Activated naive CD4-positive, alpha-beta T cell treated with anti-CD3 and anti-CD28 coated beads, Interleukin-2, amount 50 U/mL, for 72 hours (primary cell): ENCODE measurements at regions not wholly inside any gene's neighbourhood (a gene's known extent, or its start where the extent isn't known, plus 50 kb on each side); places are given as distances from the start of the nearest gene placed in this dataset.
A peak's percentile ranks its signal among the peaks of the same experiment; 100 is the strongest.
"Not testable (repeated sequence)": the region's sequence is repeated elsewhere in the genome, so short reads cannot be mapped to it uniquely, and the experiment has no call there.

Experiments
- ATAC-seq, 2 donors: fragments of 150-1000 bp; cut with Tn5 transposase; 2 replicates each; pipeline ENCODE4 v1.10.0; 2021; ENCODE audit warnings: mild to moderate bottlenecking in 2 of 2, moderate library complexity in 2 of 2
- DNase-seq, 2 donors: peaks; one replicate each; pipeline ENCODE4 v3.0.0; 2021 to 2022; ENCODE audit warnings: low spot score in 2 of 2
- H3K27ac Mint-ChIP-seq, 2 donors: one replicate each; pipeline ENCODE4 v1.8.0; 2022; ENCODE audit warnings: mild to moderate bottlenecking in 2 of 2, mixed read lengths in 2 of 2
- H3K36me3 Mint-ChIP-seq, 2 donors: one replicate each; pipeline ENCODE4 v1.8.0; 2022; ENCODE audit warnings: mixed read lengths in 2 of 2
- H3K9me3 Mint-ChIP-seq, 2 donors: one replicate each; pipeline ENCODE4 v1.8.0; 2022; ENCODE audit warnings: mixed read lengths in 2 of 2

DNA sequence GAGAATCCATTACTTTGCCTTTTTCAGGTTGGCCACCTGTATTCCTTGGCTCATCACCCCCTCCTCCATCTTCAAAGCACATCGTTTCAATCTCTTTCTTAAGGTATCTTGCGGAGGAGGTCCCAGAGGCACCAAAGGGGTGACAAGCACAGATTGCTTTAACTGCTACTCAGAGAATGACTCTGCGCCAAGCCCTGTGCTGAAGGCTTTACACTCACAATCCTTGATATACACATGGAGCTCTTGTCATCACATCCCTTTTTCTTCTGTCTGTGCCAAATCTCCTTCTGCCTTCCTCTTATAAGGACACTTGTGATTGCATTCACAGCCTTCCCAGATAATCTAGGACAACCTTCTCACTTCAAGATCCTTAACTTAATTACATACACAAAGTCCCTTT lies 134.7 kb upstream of the MAMLD1 start:
- ATAC-seq = no peak
- DNase-seq = no peak
- Mint-ChIP-seq H3K27ac (no peak overlapping the region), H3K36me3 (no peaks in the 10 kb centered on the region), H3K9me3 (no peaks in the 10 kb centered on the region)

DNA sequence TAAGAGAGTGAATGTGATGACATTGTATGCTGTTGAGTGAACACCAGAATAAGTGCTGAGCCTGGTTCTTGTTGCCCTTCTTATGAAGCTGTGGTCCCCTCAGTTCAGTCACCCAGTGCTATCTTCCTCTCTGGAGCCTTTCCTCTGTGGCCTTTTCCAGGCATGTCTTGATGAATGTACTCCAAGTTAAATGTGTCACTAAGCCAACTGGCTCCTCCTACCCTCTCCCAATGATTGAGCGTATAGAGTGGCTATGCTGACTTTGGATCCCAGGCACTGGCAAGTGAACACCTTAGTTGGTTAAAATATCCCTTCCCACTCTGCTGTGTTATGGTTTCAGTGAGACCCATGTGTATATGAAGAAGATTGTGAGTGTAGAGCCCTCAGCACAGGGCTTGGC lies 134.1 kb upstream of the MAMLD1 start:
- no peaks in the 10 kb centered on the region for H3K36me3 Mint-ChIP-seq
- H3K9me3 Mint-ChIP-seq = no peaks in the 10 kb centered on the region
- DNase-seq = no peak
- no peak for ATAC-seq
- H3K27ac Mint-ChIP-seq = no peak overlapping the region

DNA sequence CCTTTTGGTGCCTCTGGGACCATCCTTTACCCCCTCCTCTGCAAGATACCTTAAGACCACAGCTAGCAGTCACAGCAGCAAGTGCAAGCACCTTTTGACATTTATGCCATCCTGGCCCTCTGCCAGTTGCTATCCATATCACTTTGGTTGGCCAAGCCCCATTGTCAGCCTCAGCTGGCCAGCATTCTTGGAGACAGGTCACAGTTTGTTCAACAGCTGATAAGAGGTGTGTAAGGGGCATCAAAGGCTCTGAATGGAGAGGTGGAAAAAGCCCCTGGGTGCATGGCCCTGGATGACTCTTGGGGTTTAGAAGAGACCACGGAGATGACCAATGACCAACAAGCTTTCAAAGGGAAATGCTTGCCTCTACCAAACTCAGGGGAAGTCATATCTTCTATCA lies 133.6 kb upstream of the MAMLD1 start:
- Mint-ChIP-seq H3K27ac (no peak overlapping the region), H3K36me3 (no peaks in the 10 kb centered on the region), H3K9me3 (no peaks in the 10 kb centered on the region)
- ATAC-seq (no peak), DNase-seq (no peak)

DNA sequence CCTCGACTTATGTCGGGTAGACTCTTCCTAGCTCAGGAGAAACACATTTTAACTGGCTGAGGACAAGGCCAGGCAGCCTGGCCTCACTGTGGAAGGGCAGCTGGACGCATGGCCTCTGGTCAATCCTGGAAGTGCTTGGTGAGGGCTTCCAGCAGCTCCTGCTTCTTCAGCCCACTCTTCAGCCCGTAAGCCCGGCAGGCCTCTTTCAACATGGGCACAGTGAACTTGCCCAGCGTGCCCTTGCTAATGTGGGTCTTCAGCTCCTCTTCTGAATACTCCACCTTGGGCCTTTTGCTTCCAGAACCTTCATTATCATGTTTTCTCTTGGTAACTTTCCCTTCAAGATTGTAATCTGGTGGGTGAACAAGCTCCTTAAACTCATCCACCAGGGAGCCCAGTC lies 132.2 kb upstream of the MAMLD1 start:
- not testable (repeated sequence) for ATAC-seq, H3K9me3 Mint-ChIP-seq, H3K36me3 Mint-ChIP-seq, DNase-seq, H3K27ac Mint-ChIP-seq

DNA sequence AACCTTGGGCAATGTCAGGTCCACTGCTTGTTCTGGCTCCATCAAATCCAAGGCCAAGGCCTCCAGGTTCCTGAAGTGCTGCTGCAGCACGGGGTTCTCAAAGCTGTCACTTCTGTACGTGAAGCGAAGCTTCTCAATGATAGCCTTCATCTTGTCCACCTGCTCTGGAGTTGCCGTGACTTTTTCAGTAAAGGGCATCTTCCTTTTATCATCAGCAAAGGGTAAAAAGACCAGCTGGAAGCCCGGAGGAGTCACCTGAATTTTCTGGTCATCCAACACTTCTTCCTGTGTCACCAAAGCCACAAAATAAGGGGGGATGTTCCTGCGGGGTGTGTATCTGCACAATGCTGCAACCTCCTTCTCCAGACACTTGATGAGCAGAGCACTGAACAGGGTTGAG lies 131.7 kb upstream of the MAMLD1 start:
- H3K27ac Mint-ChIP-seq, ATAC-seq, H3K9me3 Mint-ChIP-seq, DNase-seq, H3K36me3 Mint-ChIP-seq: not testable (repeated sequence)

DNA sequence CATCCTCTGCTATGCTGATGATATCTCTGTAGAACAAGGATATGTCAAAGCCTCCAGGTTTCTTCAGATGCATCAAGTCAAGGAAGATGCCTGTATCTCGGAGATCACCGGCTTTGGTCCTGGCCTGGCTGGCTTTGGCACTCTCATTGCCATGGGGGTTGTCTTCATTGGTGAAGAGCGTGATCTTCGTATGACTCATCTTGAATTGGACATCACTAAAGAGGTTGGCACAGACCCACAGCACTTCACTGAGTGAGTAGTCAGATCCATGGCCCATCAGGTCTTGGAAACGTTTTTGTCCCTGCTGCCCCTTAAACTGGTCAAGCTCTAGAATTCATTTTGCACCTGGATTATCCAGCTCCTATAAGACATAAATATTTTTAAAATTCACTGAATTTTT lies 130.9 kb upstream of the MAMLD1 start:
- not testable (repeated sequence) for H3K27ac Mint-ChIP-seq, H3K9me3 Mint-ChIP-seq, DNase-seq, ATAC-seq, H3K36me3 Mint-ChIP-seq

DNA sequence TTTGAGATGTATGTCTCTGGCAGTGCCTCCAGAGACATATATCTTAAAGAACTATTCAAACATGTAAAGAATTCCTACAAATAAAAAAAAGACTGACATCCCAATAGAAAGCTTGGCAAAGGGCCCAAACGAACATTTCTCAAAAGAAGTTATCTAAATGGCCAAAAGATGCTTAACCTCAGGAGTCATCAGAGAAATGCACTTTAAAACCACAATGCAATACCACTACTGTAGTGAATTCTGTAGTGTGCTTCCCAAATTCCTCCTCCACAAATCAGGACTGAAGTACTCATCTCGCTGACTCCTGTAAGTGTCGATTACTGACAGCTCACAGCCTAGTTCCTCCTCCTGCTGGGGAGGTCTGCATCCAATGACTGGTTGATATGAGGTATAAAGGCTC lies 129.0 kb upstream of the MAMLD1 start:
- no peaks in the 10 kb centered on the region for H3K9me3 Mint-ChIP-seq
- H3K27ac Mint-ChIP-seq = no peak overlapping the region
- ATAC-seq (no peak), DNase-seq (no peak)
- H3K36me3 Mint-ChIP-seq = no peaks in the 10 kb centered on the region

DNA sequence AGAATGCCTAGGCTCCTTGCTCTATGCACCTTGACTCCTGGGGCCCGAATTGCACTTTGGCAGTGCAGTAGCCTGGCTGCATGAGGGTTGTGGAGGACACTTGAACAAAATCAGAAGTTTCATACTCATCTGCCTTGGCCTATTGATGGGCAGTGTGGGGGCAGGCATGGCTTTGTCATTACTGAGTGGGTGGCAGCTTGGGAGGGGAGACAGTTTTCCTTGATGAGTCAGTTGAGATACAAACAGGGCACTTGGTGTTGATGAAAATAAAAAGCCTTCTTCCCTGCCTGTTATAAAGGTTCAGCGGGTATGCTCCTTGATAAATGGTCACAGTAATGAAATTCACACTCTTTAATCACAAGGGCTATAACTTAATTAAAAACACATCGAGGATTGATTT lies 126.8 kb upstream of the MAMLD1 start:
- ATAC-seq (no peak), DNase-seq (no peak)
- H3K36me3 Mint-ChIP-seq = no peaks in the 10 kb centered on the region
- H3K27ac Mint-ChIP-seq = peak overlapping the region in 1 of 2 donors; percentile 50
- H3K9me3 Mint-ChIP-seq = no peaks in the 10 kb centered on the region

DNA sequence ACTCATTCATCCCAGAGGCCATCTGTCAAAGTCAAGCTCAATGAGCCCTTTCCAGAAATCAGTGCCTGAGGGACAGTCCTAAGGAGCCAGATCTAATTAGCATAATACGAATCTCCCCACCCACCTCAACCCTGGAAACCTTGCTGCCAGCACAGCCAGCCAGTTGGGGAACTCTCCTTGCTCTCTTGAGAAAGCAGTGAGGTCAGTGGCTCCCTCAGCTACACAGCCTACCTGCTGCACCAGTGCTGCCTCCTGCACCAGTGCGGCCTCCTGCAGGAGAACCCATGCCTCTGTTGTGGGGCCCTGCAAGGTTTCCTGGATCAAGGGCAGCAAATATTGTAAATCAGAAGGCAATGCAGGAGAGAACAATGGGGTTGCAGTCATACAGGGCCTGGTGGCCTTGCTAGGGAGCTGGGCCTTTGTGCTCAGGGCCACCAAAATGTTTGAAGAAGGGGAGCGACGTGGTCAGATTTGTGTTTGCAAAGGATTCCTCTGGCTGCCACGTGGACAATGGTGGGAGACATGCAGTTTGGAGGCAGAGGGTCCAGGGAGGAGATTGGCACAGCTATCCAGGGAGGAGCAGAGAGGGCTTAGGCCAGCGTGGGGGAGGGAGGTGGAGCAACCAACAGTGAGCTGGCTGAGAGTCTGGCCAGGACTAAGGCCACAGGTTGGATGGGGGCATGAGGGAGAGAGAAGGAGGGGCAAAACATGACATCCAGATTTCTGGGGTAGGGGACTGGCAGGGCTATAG lies 124.3 kb upstream of the MAMLD1 start:
- no peaks in the 10 kb centered on the region for H3K9me3 Mint-ChIP-seq
- peak in 1 of 2 donors; percentile 14 for ATAC-seq
- no peak for DNase-seq
- H3K36me3 Mint-ChIP-seq = no peaks in the 10 kb centered on the region
- no peak overlapping the region for H3K27ac Mint-ChIP-seq

DNA sequence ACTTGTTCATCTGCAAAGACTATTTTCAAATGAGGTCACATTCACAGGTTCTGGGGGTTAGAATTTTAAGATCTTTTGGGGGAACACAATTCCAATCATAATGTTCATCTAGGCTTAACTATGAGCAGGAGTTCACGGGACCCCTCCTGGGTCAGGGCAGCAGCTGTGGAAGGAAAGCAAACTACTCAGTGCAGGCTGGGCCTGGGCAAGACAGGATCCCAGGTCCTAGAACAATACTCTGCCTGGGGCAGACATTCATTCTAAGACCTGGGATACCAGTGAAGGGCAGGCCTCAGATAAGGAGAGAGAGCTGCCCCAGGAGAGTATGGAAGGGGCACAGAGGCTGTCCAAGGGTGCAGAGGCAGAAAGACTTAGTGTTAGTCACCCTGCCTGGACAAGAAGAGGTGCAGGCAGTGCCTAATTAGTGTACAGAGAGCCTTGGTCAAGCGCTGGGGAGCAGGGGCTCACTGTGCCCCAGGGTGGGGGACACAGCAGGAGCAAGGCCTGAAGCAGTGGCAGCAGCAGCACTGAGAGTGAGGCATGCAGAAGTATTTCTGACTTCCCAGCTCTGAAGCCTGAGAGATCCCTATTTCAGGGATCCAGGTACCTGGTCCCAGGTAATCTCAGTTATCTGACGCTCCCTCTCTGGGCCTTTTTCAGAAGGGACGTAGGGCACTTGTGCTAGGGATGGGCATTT lies 123.0 kb upstream of the MAMLD1 start:
- ATAC-seq (no peak), DNase-seq (no peak)
- Mint-ChIP-seq H3K9me3 (no peaks in the 10 kb centered on the region), H3K27ac (no peak overlapping the region), H3K36me3 (no peaks in the 10 kb centered on the region)

DNA sequence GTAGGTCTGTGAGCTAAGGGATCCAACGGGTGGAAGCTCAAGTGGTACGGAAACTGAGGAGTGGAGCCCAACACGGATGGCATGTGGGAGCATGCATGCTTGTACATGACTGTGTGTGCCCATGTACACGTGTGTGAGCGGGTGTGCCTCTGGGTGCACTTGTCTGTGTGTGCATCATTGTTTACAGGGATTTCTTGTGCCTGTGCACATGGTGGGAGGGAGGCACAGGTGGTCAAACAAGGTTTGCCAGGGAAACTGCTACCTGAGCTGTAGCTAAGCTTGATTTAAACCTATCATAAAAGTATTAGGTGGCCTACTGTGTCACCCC lies 122.5 kb upstream of the MAMLD1 start:
- no peaks in the 10 kb centered on the region for H3K36me3 Mint-ChIP-seq

DNA sequence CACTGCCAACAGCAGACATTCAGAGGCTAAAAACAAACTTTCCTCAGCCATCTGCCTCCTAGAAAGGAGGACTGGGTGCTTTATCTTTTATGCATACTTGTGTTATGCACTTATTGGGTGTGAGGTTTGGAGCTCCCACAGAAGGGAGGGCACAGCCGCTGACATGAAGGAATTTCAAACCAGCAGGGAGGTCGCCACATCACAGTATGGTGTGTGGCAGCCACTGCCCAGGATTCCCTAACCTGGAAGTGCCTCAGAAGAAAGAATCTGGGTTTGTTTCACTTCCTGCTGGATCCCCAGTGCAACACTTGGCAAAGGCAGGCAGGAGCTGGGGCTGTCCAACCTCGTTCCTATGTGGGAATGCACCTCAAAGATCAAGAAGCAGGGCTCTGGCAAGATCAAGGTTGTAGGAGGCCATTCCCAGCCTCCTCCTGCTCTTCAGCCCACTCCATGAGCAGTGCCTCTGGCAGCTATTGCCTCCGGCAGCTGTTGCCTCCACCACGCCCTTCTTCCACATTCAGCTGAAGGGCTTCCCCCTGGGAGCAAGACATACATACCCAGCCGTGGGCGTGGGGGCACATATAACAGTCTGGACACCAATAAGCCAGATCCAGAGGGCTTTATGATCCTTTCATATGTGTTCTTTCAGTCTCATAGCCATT lies 109.0 kb upstream of the MAMLD1 start:
- H3K9me3 Mint-ChIP-seq = no peaks in the 10 kb centered on the region
- ATAC-seq = no peak
- H3K27ac Mint-ChIP-seq = no peak overlapping the region
- H3K36me3 Mint-ChIP-seq = no peaks in the 10 kb centered on the region
- DNase-seq = no peak

More for the DNA sequence above, 122.5 kb upstream of the MAMLD1 start:
- no peak for ATAC-seq
- no peak overlapping the region for H3K27ac Mint-ChIP-seq
- no peaks in the 10 kb centered on the region for H3K9me3 Mint-ChIP-seq
- no peak for DNase-seq

DNA sequence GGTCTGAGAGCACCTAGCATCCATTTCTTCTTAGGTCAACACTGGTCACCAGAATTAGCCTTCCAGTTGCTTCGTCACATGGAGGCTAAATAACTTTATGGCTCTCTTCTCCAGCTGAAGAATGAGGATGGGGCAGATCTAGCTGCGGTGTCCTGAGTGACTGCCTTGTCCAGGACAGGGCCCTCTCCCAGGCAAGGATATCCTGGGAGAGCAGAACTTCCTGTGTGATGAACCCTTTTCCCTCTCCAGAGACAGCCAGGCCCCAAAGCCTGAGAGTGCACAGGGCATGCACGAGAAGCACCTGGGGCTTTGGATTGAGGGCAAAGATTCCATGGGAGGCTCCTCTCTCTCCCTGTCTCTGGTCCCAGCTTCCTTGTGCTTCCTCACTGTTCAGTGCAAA lies 108.2 kb upstream of the MAMLD1 start:
- Mint-ChIP-seq H3K27ac (no peak overlapping the region), H3K9me3 (no peaks in the 10 kb centered on the region), H3K36me3 (no peaks in the 10 kb centered on the region)
- ATAC-seq (no peak), DNase-seq (no peak)

DNA sequence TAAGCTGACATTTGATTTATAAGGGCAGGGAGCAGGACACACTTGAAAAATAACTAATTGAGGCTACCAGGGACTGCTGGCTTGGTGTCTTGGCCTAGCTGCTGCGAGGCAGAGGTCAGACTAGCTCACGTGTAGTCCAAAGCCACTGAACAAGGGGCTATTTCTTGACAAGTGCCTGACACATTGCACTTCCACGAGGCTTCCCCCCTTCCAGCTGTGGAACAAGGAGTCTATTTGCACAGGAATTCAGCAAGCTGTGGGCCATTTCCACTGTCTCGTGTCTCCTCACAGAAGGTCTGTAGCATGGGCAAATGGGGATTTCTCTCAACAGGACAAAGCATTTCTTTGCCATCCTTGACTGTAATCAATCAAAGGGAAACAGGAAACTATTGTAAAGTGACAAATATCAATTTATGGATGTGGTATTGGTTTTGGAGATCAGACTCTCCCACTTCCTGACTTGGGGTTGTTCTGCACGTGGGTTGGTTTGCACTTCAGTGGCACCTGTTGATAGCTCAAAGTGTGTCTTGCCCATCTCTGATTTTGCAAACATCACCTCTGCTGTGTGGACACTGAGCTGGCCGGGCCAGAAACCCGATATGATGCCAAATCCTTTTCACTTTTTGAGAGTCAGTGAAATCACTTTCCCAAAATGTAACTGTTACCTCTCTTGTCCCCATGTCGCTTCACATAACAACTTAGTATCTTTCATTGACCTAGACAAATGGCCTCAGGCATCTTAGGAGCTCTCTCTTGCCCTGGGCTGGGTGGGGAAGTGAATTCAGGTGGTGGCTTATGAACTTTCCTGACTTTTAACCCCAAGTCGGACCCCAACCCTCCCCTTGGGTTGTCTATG lies 107.4 kb upstream of the MAMLD1 start:
- H3K9me3 Mint-ChIP-seq = no peaks in the 10 kb centered on the region
- DNase-seq = no peak
- ATAC-seq = no peak
- H3K36me3 Mint-ChIP-seq = no peaks in the 10 kb centered on the region
- H3K27ac Mint-ChIP-seq = no peak overlapping the region

DNA sequence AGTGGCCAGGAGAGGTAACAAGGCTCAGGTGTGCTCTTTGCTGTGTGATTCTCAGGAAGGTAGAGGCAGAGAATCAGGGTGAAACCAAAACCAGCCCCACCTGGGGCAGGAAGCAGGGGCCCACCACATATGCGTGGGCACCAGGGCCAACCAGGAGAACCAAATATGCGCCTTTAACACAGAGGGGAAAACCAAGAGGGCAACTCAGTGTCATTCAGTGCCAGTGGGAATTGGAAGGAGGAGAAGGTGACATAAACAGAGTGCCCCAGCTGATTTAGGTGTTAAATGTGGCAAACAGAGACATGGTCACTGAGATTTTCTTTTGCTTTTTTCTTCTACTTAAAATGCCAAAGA lies 106.8 kb upstream of the MAMLD1 start:
- ATAC-seq (no peak), DNase-seq (no peak)
- H3K36me3 Mint-ChIP-seq = no peaks in the 10 kb centered on the region
- H3K27ac Mint-ChIP-seq = no peak overlapping the region
- no peaks in the 10 kb centered on the region for H3K9me3 Mint-ChIP-seq

DNA sequence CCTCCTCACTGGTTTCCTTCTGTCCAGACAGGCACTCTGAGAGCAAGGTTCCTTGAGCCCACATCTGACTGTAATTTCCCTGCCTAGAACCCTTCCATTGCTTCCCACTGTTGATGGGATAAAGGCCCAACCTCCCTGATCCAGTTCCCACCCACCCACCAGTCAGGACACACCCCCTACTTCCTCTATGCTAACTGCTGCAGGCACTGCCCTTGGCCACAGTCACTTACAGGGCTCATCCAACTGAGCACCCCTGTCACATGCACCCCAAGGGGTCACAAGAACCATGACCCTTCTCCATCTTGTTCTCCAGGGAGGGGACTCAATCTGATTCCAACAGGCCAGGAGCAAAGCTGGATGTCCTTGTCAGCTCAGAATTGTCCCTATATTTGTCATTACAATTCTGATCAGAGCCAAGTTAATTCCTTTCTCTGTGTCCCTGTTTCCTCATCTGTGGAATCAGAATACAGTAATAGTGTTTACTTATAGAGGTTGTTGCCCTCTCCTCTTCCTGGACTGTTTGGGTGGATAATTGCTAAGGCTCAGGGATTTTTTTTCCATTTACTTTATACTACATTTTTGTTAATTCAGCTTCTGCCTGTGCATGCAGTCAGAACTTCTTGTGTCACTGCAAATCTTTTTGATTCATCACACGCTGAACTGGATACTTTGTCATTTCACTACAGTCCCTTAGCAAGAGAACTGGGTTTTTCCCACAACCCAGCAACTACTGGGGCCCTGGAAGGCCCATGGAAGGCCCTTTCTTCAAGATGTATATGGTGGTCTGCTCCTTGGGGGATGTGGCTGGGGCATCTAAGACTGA lies 105.6 kb upstream of the MAMLD1 start:
- no peak for ATAC-seq
- no peak for DNase-seq
- H3K9me3 Mint-ChIP-seq = no peaks in the 10 kb centered on the region
- no peak overlapping the region for H3K27ac Mint-ChIP-seq
- H3K36me3 Mint-ChIP-seq = no peaks in the 10 kb centered on the region

DNA sequence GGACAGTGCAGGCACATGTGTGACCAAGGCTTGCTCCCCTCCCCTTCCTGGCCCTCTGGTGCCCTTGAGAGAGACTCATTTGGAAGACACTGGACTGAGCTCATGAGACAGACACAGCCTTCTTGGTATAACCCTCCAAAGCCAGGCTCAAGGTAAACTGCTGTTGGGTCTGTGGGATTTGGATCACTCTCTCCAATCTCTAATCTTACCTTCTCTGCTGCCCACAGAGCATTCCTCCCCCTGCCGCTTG lies 105.0 kb upstream of the MAMLD1 start:
- H3K9me3 Mint-ChIP-seq = no peaks in the 10 kb centered on the region
- no peak for ATAC-seq
- no peak for DNase-seq
- H3K27ac Mint-ChIP-seq = no peak overlapping the region
- H3K36me3 Mint-ChIP-seq = no peaks in the 10 kb centered on the region
